Fibroblast of lung (primary cell): ENCODE measurements at regions not wholly inside any gene's neighbourhood (a gene's known extent, or its start where the extent isn't known, plus 50 kb on each side); places are given as distances from the start of the nearest gene placed in this dataset.

Source experiments
- EZH2 ChIP-seq: IDR thresholded peaks from 2 replicates; pipeline ENCODE4 v1.5.1; 2012; ENCODE audit warnings: low read length, control low read depth, mild to moderate bottlenecking; ENCODE audit errors: missing control alignments
- TF ChIP-seq, protein P1 (sequence below), 2 donors: IDR thresholded peaks in 1 of 2; conservative IDR thresholded peaks in 1 of 2; 1 replicate in 1 of 2; 2 replicates in 1 of 2; pipeline ENCODE4 v1.5.1; 2011 to 2012; ENCODE audit warnings: low read length in 2 of 2, control low read depth in 1 of 2, inconsistent platforms in 1 of 2, low read depth in 1 of 2, mild to moderate bottlenecking in 1 of 2

GRCh38 chr7:46507560-46507959 is 586.5 kb upstream of the IGFBP3 start:
- TF ChIP-seq, protein P1, sequence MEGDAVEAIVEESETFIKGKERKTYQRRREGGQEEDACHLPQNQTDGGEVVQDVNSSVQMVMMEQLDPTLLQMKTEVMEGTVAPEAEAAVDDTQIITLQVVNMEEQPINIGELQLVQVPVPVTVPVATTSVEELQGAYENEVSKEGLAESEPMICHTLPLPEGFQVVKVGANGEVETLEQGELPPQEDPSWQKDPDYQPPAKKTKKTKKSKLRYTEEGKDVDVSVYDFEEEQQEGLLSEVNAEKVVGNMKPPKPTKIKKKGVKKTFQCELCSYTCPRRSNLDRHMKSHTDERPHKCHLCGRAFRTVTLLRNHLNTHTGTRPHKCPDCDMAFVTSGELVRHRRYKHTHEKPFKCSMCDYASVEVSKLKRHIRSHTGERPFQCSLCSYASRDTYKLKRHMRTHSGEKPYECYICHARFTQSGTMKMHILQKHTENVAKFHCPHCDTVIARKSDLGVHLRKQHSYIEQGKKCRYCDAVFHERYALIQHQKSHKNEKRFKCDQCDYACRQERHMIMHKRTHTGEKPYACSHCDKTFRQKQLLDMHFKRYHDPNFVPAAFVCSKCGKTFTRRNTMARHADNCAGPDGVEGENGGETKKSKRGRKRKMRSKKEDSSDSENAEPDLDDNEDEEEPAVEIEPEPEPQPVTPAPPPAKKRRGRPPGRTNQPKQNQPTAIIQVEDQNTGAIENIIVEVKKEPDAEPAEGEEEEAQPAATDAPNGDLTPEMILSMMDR (conservative IDR thresholded peaks at IDR 0.05 in 1 of 2, IDR thresholded peaks at IDR 0.05 in 1 of 2; ENCODE audit: low read depth in 1 of 2, low read length in 2 of 2): no peak
- TF ChIP-seq EZH2: no peak
